ENCODE measurements at regions not wholly inside any gene's neighbourhood (a gene's known extent, or its start where the extent isn't known, plus 50 kb on each side); places are given as distances from the start of the nearest gene placed in this dataset.

DNA sequence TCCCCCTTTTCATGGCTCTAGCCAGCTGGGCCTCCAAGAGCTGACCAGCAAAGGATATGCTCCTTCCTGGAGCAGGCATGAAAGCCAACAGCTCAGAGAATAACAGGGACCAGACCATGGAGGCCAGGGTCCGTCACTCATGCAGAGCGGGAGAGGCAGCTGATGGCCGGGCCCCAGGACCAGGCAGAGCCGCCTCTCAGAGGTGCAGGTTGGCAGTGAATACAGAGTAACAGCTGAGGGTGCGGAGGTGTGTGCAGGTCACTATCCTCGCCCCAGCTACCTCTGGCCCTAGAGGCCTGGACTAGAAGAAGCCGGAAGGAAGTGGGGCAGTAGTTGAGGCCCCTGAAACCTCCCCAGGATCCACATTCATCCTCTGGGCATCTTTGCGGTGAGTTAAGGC, 1377.3 kb downstream of the TBC1D22A start:
- no peak overlapping the region for H3K4me2 ChIP-seq (ENCODE audit: low read depth, low read length)
- no peaks in the 10 kb centered on the region for H3K4me1 ChIP-seq (ENCODE audit: insufficient read depth, low read length)
- no TSS peak for BruUV-seq (replicated peaks)
- H3K9ac ChIP-seq (ENCODE audit: insufficient read depth, low read depth, low read length) = no peak overlapping the region
- no peaks in the 10 kb centered on the region for H3K79me2 ChIP-seq (ENCODE audit: insufficient read depth, low read length)
- WGBS (ENCODE audit: low lambda C conversion rate) = 67% methylated on average over 3 of the region's 8 CpGs
- ChIA-PET POLR2A (no interaction called here), CTCF (ENCODE audit: low intra/inter-chr PET ratio, low total read pairs) (no interaction called here)
- H3K27ac ChIP-seq (ENCODE audit: extremely low read length, insufficient read depth, low read length) = no peak overlapping the region
- in situ Hi-C loops (cut with HindIII; ENCODE audit: extremely low pct_ligation_motif_present, low pct_unique_long_range_greater_than_20kb) (no loop called here), intact Hi-C loops (cut with micrococcal nuclease; ENCODE audit: unreplicated experiment) (no loop called here)
- no peaks in the 10 kb centered on the region for H3K36me3 ChIP-seq (replicated peaks in 1 of 2; ENCODE audit: control insufficient read depth in 1 of 2, insufficient read depth in 2 of 2, low read length in 2 of 2)
- peaks cover 3% of the 10 kb centered on the region for H3K9me3 ChIP-seq (ENCODE audit: low read length)
- no peak for TF ChIP-seq KLF16 (CRISPR knock-in tag; IDR thresholded peaks at IDR 0.05)
- no peak for TF ChIP-seq GLI4 (CRISPR knock-in tag; IDR thresholded peaks at IDR 0.05; ENCODE audit: borderline replicate concordance)
- no peak for TF ChIP-seq ZNF235 (CRISPR knock-in tag; IDR thresholded peaks at IDR 0.05; ENCODE audit: borderline replicate concordance)
- TF ChIP-seq, protein P1, sequence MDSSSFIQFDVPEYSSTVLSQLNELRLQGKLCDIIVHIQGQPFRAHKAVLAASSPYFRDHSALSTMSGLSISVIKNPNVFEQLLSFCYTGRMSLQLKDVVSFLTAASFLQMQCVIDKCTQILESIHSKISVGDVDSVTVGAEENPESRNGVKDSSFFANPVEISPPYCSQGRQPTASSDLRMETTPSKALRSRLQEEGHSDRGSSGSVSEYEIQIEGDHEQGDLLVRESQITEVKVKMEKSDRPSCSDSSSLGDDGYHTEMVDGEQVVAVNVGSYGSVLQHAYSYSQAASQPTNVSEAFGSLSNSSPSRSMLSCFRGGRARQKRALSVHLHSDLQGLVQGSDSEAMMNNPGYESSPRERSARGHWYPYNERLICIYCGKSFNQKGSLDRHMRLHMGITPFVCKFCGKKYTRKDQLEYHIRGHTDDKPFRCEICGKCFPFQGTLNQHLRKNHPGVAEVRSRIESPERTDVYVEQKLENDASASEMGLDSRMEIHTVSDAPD (CRISPR knock-in tag; IDR thresholded peaks at IDR 0.05) = no peak
- TF ChIP-seq SIX4 (CRISPR knock-in tag; IDR thresholded peaks at IDR 0.05) = no peak
- TF ChIP-seq ZNF616 (CRISPR knock-in tag; IDR thresholded peaks at IDR 0.05; ENCODE audit: low read depth) = no peak
- no peak for TF ChIP-seq SMAD1 (CRISPR knock-in tag; IDR thresholded peaks at IDR 0.05; ENCODE audit: borderline replicate concordance, low read depth)
- TF ChIP-seq, protein P2, sequence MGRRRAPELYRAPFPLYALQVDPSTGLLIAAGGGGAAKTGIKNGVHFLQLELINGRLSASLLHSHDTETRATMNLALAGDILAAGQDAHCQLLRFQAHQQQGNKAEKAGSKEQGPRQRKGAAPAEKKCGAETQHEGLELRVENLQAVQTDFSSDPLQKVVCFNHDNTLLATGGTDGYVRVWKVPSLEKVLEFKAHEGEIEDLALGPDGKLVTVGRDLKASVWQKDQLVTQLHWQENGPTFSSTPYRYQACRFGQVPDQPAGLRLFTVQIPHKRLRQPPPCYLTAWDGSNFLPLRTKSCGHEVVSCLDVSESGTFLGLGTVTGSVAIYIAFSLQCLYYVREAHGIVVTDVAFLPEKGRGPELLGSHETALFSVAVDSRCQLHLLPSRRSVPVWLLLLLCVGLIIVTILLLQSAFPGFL (CRISPR knock-in tag; IDR thresholded peaks at IDR 0.05) = no peak
- no peak for TF ChIP-seq ZNF382 (CRISPR knock-in tag; IDR thresholded peaks at IDR 0.05; ENCODE audit: borderline replicate concordance)
- no peak for TF ChIP-seq NCOA2 (CRISPR knock-in tag; IDR thresholded peaks at IDR 0.05)
- TF ChIP-seq PATZ1 (CRISPR knock-in tag; IDR thresholded peaks at IDR 0.05) = no peak
- TF ChIP-seq HOXA5 (CRISPR knock-in tag; IDR thresholded peaks at IDR 0.05) = no peak
- TF ChIP-seq RAD21 (CRISPR knock-in tag; IDR thresholded peaks at IDR 0.05) = no peak
- no peak for TF ChIP-seq CEBPB (IDR thresholded peaks at IDR 0.05; ENCODE audit: borderline replicate concordance, low read depth, low read length)
- TF ChIP-seq MED13 (CRISPR knock-in tag; IDR thresholded peaks at IDR 0.05) = no peak
- H4K20me1 ChIP-seq (ENCODE audit: insufficient read depth, low read length) = no peaks in the 10 kb centered on the region
- peaks cover 2 to 14% of the 10 kb centered on the region in 2 experiments; a peak in 4 of 5 replicates for H3K27me3 ChIP-seq (ENCODE audit: control insufficient read depth in 1 of 2, insufficient read depth in 2 of 2, low read length in 2 of 2)
- no peak for ATAC-seq
- FAIRE-seq = no peak
- no peak for DNase-seq (ENCODE audit: low spot score)
- no peak overlapping the region for H3K4me3 ChIP-seq (replicated peaks in 1 of 3; ENCODE audit: insufficient read depth in 1 of 3, low read depth in 2 of 3, low read length in 3 of 3)
- H2AFZ ChIP-seq (ENCODE audit: low read length) = no peak overlapping the region

All from HepG2 (cell line).